ENCODE measurements at regions not wholly inside any gene's neighbourhood (a gene's known extent, or its start where the extent isn't known, plus 50 kb on each side); places are given as distances from the start of the nearest gene placed in this dataset.

DNA sequence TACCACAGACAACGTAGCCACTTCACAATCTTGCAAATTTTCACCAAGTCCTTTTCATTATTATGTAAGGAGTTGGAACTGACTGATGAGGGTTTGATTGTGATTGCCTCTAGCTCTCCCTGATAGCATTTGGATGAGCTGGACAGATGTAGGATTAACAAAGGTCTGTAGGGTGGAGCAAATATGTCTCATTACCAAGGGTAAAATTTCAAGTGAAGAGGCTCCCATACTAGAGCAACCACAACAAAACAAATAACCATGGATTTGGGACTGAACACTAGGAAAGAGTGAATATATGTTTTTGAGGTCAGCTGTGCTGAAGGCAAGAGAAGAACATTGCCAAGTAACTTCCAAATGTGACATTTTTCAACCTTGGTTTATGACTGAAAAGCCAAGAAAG is 281.7 kb downstream of the NEBL start:
- H3K36me3 ChIP-seq (ENCODE audit: control insufficient read depth, insufficient read depth, low read length), result no peaks in the 10 kb centered on the region
- no peaks in the 10 kb centered on the region for H3K27me3 ChIP-seq (ENCODE audit: control insufficient read depth, insufficient read depth, low read length)
- DNase-seq (ENCODE audit: low read depth), result no peak
- no peak for TF ChIP-seq CTCF (IDR thresholded peaks at IDR 0.05; ENCODE audit: insufficient read depth, low read length, poor library complexity, severe bottlenecking)
- H3K4me3 ChIP-seq (ENCODE audit: low read depth, low read length), result no peak overlapping the region

GRCh38 chr10:20614911-20615310 is 282.2 kb downstream of the NEBL start:
- DNase-seq (ENCODE audit: low read depth), result no peak
- Histone ChIP-seq H3K4me3 (ENCODE audit: low read depth, low read length) (no peak overlapping the region), H3K27me3 (ENCODE audit: control insufficient read depth, insufficient read depth, low read length) (no peaks in the 10 kb centered on the region), H3K36me3 (ENCODE audit: control insufficient read depth, insufficient read depth, low read length) (no peaks in the 10 kb centered on the region)
- TF ChIP-seq CTCF (IDR thresholded peaks at IDR 0.05; ENCODE audit: insufficient read depth, low read length, poor library complexity, severe bottlenecking), result no peak

DNA sequence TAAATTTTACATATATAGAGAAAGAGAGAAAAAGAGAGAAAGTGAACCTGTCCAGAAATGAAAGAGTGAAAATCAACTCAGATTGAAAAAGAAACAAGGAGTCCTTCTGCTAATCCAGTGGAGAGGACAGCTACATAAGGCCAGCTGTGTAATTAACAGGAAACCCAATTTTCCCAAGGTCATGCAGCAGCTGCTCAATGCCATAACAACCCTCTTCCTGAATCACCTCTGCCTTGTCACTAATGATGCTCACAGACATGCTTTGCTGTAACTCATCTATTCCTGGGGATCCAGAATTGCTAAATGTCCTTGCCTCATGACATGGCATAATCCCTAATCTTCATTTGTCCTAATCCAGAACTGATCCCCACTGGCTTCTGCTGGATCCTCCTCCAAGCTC is 288.6 kb downstream of the NEBL start:
- H3K36me3 ChIP-seq (ENCODE audit: control insufficient read depth, insufficient read depth, low read length), result no peaks in the 10 kb centered on the region
- H3K27me3 ChIP-seq (ENCODE audit: control insufficient read depth, insufficient read depth, low read length), result no peaks in the 10 kb centered on the region
- no peak overlapping the region for H3K4me3 ChIP-seq (ENCODE audit: low read depth, low read length)
- no peak for TF ChIP-seq CTCF (IDR thresholded peaks at IDR 0.05; ENCODE audit: insufficient read depth, low read length, poor library complexity, severe bottlenecking)
- DNase-seq (ENCODE audit: low read depth), result no peak

DNA sequence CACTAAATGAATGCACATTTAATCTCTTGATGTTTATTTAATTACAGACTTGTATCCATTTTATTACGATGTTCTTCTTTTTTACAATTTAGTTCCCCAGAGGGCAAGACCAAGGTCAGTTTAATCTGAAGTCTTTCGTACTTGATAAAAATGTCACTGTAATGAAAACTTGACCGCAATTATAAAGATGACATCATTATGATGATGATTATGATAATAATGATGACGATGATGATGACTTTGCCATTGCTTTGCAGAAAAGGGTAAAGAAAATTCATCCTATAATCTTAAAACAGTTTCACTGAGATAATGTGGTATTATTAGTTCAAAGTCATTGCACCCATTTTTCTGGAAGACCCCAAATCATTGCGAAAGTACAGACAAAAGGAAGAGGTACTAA is 290.1 kb downstream of the NEBL start:
- H3K36me3 ChIP-seq (ENCODE audit: control insufficient read depth, insufficient read depth, low read length), result no peaks in the 10 kb centered on the region
- TF ChIP-seq CTCF (IDR thresholded peaks at IDR 0.05; ENCODE audit: insufficient read depth, low read length, poor library complexity, severe bottlenecking), result no peak
- H3K4me3 ChIP-seq (ENCODE audit: low read depth, low read length), result no peak overlapping the region
- no peaks in the 10 kb centered on the region for H3K27me3 ChIP-seq (ENCODE audit: control insufficient read depth, insufficient read depth, low read length)
- no peak for DNase-seq (ENCODE audit: low read depth)

- no peak overlapping the region for H3K4me3 ChIP-seq (ENCODE audit: low read depth, low read length)
- no peak for DNase-seq (ENCODE audit: low read depth)
- H3K27me3 ChIP-seq (ENCODE audit: control insufficient read depth, insufficient read depth, low read length), result no peaks in the 10 kb centered on the region
- H3K36me3 ChIP-seq (ENCODE audit: control insufficient read depth, insufficient read depth, low read length), result no peaks in the 10 kb centered on the region
- TF ChIP-seq CTCF (IDR thresholded peaks at IDR 0.05; ENCODE audit: insufficient read depth, low read length, poor library complexity, severe bottlenecking), result no peak
Measured at GRCh38 chr10:20601941-20602461, 295.1 kb downstream of the NEBL start.

DNA sequence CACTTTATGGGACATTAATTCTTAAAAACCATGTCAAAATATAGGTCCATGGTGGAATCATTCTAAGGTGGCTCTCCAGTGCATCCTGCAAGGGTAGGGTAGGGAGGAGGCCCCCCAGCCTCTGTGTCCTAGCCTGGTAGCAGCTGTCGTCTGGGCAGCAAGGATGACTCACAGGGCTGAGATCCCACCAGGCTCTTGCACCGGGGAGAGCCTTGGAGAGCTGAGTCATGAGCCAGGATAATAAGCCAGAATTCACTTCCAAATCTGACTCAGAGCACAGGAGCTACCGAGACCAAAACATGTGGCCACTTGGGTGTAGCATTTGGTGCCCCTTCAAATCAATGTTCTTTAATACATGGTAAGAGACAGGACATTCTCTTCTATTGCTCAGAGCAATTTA is 298.5 kb downstream of the NEBL start:
- no peak for TF ChIP-seq CTCF (IDR thresholded peaks at IDR 0.05; ENCODE audit: insufficient read depth, low read length, poor library complexity, severe bottlenecking)
- Histone ChIP-seq H3K27me3 (ENCODE audit: control insufficient read depth, insufficient read depth, low read length) (no peaks in the 10 kb centered on the region), H3K36me3 (ENCODE audit: control insufficient read depth, insufficient read depth, low read length) (no peaks in the 10 kb centered on the region), H3K4me3 (ENCODE audit: low read depth, low read length) (no peak overlapping the region)
- DNase-seq (ENCODE audit: low read depth), result peak; percentile 85
